Upper lobe of right lung (tissue), 1 donor: ENCODE measurements at regions not wholly inside any gene's neighbourhood (a gene's known extent, or its start where the extent isn't known, plus 50 kb on each side); places are given as distances from the start of the nearest gene placed in this dataset.
"Not testable (repeated sequence)": the region's sequence is repeated elsewhere in the genome, so short reads cannot be mapped to it uniquely, and the experiment has no call there.

Experiments
- ATAC-seq: fragments of 200-7000 bp; cut with Tn5 transposase; one replicate; pipeline ENCODE4 v1.9.1; 2020; ENCODE audit warnings: mild to moderate bottlenecking, moderate library complexity
- DNase-seq: peaks from one replicate; pipeline ENCODE4 v3.0.0-alpha.2; 2020
- H3K27ac ChIP-seq: fragments of 200-600 bp; one replicate; pipeline ENCODE4 v1.8.0; 2022
- H3K27me3 ChIP-seq: fragments of 200-600 bp; one replicate; pipeline ENCODE4 v1.8.0; 2022; ENCODE audit warnings: mild to moderate bottlenecking
- H3K36me3 ChIP-seq: fragments of 200-600 bp; one replicate; pipeline ENCODE4 v1.8.0; 2022
- H3K4me1 ChIP-seq: fragments of 200-600 bp; one replicate; pipeline ENCODE4 v1.8.0; 2022
- H3K4me3 ChIP-seq: fragments of 200-600 bp; one replicate; pipeline ENCODE4 v1.8.0; 2022; ENCODE audit warnings: mild to moderate bottlenecking
- H3K9me3 ChIP-seq: fragments of 200-600 bp; one replicate; pipeline ENCODE4 v1.8.0; 2022
- intact Hi-C: fragments of 100-400 bp; cut with DNase I; formaldehyde crosslinking; loops from one replicate; pipeline ENCODE4 v1.11.0; 2022
- TF ChIP-seq, protein P1 (sequence below): fragments of 200-600 bp; IDR thresholded peaks from one replicate; pipeline ENCODE4 v1.8.0; 2022; ENCODE audit warnings: antibody characterized with exemption
- donor health status: DM: no; HTN: yes; CAD: no; lungs with severe emphysema.

DNA sequence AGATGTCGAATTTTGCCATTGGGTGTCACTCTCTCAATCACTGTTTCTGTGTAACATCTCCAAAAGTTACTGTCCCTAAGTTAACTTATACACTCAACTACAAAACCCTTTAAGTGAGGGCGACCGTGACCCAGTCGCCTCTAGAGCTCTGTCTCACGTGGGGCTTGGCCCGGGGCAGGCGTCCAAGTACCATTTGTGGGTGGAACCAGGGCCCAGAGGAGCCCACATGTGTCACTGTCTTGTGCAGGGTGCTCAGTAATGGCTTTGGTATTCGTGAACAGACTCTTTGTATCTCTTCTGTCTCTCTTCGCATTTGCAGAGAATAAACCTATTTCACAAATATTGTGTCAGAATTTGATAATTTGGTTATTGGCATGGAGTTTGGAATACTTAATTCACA lies 109.9 kb upstream of the THBS2 start:
- intact Hi-C loops: no loop called here
- no peaks in the 10 kb centered on the region for H3K27me3 ChIP-seq
- DNase-seq: no peak
- H3K36me3 ChIP-seq: no peaks in the 10 kb centered on the region
- H3K9me3 ChIP-seq: no peaks in the 10 kb centered on the region
- no peak overlapping the region for H3K4me3 ChIP-seq
- H3K27ac ChIP-seq: no peak overlapping the region
- no peaks in the 10 kb centered on the region for H3K4me1 ChIP-seq
- ATAC-seq: no peak
- TF ChIP-seq, protein P1, sequence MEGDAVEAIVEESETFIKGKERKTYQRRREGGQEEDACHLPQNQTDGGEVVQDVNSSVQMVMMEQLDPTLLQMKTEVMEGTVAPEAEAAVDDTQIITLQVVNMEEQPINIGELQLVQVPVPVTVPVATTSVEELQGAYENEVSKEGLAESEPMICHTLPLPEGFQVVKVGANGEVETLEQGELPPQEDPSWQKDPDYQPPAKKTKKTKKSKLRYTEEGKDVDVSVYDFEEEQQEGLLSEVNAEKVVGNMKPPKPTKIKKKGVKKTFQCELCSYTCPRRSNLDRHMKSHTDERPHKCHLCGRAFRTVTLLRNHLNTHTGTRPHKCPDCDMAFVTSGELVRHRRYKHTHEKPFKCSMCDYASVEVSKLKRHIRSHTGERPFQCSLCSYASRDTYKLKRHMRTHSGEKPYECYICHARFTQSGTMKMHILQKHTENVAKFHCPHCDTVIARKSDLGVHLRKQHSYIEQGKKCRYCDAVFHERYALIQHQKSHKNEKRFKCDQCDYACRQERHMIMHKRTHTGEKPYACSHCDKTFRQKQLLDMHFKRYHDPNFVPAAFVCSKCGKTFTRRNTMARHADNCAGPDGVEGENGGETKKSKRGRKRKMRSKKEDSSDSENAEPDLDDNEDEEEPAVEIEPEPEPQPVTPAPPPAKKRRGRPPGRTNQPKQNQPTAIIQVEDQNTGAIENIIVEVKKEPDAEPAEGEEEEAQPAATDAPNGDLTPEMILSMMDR: no peak

DNA sequence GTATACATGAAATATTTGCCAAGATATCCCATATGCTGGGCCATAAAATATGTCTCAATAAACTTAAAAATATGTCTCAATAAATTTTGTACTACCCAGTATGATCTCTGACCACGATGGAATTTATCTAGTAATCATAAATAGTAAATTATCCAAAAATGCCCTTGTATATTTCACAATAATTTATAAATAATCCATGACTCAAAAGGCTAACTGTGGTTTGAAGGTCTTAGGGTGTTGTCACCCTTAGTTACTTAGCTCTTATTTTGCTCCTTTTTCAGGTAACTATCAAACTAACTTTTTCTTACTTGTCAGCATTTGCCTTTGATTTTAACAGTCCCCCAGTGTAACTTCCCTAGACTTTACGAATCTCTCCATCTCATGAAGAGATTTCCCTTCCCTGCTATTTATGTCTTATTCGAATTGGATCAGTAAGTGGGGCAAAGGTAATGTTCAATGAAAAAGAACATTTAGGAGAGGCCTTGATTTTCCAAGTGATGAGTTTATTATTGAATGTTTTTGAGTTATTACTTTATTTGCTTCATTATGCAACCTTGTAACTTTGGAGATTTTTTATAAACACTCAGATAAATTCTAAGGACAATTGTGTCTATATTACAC lies 109.0 kb upstream of the THBS2 start:
- H3K4me3 ChIP-seq: no peak overlapping the region
- H3K27me3 ChIP-seq: no peaks in the 10 kb centered on the region
- ATAC-seq (no peak), DNase-seq (no peak)
- H3K4me1 ChIP-seq: no peaks in the 10 kb centered on the region
- TF ChIP-seq, protein P1: no peak
- H3K9me3 ChIP-seq: no peaks in the 10 kb centered on the region
- H3K27ac ChIP-seq: no peak overlapping the region
- no peaks in the 10 kb centered on the region for H3K36me3 ChIP-seq
- intact Hi-C loops: no loop called here

DNA sequence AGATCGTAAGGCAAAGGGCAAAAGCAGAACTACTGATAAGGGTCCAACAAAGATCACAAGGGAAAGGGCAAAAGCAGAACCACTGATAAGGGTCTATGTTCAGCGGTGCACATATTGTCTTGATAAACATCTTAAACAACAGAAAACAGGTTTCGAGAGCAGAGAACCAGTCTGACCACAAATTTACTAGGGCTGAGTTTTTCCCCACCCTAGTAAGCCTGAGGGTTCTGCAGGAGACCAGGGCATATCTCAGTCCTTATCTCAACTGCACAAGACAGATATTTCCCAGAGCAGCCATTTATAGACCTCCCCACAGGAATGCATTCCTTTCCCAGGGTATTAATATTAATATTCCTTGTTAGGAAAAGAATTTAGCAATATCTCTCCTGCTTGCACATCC lies 101.4 kb upstream of the THBS2 start:
- ATAC-seq, H3K27me3 ChIP-seq, intact Hi-C loops, H3K36me3 ChIP-seq, H3K4me1 ChIP-seq, H3K9me3 ChIP-seq, H3K27ac ChIP-seq, DNase-seq, H3K4me3 ChIP-seq: not testable (repeated sequence)

DNA sequence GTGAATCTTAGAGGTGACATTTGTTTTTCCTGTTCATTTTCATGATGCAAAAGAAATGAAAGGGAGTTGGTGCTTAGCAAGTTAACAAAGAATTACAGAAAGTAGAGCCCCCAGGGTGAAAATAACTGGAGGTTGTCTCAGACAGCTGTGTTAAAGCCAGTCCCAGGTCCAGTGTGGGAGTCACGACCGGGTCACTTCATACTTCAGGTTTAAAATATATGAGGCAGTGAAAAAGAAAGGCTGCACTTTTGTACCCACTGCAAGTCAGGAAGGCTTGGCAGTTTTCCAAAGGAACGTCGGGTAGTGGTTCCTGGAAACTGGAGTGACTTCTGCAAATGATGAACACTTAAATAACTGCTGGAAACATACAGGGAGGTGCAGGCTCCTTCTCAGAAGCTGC lies 91.5 kb upstream of the THBS2 start:
- intact Hi-C loops: no loop called here
- Histone ChIP-seq H3K27me3 (no peaks in the 10 kb centered on the region), H3K27ac (no peak overlapping the region), H3K9me3 (no peaks in the 10 kb centered on the region), H3K4me3 (no peak overlapping the region), H3K36me3 (no peaks in the 10 kb centered on the region), H3K4me1 (no peaks in the 10 kb centered on the region)
- no peak for ATAC-seq
- no peak for DNase-seq
- TF ChIP-seq, protein P1: no peak

DNA sequence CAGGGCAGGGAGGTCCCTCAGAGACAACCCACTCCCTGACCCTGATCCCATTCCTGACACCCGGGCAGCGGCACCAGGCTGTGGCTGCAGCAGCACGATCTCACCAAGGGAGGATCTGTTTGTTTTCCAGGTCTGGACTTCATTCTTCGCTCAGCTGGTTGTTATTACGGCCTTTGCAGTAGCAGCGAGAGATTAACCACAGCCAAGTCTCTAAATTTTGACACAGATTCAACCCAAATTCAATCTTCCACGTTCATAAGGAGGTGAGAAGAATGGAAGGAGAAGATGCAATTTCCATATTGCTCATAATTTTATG lies 91.1 kb upstream of the THBS2 start:
- no peaks in the 10 kb centered on the region for H3K4me1 ChIP-seq
- TF ChIP-seq, protein P1: no peak
- DNase-seq (no peak), ATAC-seq (no peak)
- H3K36me3 ChIP-seq: no peaks in the 10 kb centered on the region
- H3K27ac ChIP-seq: no peak overlapping the region
- H3K27me3 ChIP-seq: no peaks in the 10 kb centered on the region
- intact Hi-C loops: no loop called here
- H3K9me3 ChIP-seq: no peaks in the 10 kb centered on the region
- no peak overlapping the region for H3K4me3 ChIP-seq

DNA sequence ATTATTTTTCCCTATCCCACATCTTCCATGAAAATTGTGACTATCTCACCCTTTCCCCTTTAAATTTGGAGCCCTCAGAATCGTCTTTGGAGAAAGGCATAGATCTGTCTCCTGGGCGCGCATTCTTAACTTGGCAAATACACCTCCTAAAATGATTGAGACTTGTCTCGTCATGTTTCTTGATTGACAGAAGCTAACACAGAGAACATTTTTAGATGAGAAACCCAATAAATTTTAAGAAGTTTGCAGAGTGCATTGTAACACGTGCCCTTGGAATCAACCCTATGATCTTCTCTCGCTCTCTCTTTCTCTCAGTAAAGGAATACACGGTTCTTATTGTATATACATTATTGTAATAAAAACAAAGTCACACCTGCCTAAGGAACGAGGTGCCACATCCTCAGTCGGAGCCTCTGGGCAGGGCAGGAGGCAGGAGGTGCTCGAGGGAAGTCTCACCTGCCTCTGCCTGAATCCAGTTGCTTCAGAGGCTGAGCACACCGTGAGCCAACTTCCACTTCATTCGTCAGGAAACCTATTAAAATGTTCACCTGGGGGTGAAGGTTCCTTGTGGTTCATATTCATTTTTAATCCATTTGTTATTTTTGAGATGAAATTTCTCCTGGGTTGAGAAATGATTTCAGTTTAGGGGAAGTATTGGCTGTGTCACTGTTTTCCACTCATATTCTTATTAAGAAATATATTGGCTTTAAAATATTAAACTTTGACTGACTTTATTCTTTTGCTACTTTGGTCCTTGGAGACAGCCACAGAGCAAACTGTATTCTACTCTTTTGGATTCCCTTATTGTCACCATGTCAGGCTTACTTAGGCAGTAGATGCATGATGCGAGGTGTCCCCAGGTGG lies 90.5 kb upstream of the THBS2 start:
- ATAC-seq (no peak), DNase-seq (no peak)
- Histone ChIP-seq H3K27me3 (no peaks in the 10 kb centered on the region), H3K9me3 (no peaks in the 10 kb centered on the region), H3K27ac (no peak overlapping the region), H3K36me3 (no peaks in the 10 kb centered on the region), H3K4me3 (no peak overlapping the region), H3K4me1 (no peaks in the 10 kb centered on the region)
- intact Hi-C loops: no loop called here
- TF ChIP-seq, protein P1: no peak
